ENCODE measurements at regions not wholly inside any gene's neighbourhood (a gene's known extent, or its start where the extent isn't known, plus 50 kb on each side); places are given as distances from the start of the nearest gene placed in this dataset.

DNA sequence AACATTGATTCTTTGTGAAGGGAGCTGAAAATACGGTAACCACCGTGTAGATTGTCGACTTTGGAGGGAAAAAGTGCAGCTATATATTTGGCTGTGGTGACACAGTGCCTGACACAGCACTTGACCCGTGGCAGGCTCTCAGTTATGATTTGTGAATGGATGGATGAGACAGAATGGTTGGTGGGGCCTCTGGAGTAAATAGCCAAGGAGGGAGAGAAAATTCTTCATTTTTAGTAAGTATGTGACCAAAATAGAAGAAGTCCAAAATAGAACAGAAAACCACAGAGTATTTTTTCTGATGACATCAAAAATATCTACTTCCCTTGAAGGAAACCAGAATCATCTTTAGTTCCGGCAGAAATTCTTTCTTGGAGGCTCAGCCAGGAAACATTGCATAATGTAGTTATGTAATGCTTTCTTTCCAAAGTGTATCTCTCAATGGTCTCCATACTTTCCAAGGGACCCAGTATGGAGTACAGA is 82.0 kb upstream of the WSCD2 start:
- TF ChIP-seq, protein P1, sequence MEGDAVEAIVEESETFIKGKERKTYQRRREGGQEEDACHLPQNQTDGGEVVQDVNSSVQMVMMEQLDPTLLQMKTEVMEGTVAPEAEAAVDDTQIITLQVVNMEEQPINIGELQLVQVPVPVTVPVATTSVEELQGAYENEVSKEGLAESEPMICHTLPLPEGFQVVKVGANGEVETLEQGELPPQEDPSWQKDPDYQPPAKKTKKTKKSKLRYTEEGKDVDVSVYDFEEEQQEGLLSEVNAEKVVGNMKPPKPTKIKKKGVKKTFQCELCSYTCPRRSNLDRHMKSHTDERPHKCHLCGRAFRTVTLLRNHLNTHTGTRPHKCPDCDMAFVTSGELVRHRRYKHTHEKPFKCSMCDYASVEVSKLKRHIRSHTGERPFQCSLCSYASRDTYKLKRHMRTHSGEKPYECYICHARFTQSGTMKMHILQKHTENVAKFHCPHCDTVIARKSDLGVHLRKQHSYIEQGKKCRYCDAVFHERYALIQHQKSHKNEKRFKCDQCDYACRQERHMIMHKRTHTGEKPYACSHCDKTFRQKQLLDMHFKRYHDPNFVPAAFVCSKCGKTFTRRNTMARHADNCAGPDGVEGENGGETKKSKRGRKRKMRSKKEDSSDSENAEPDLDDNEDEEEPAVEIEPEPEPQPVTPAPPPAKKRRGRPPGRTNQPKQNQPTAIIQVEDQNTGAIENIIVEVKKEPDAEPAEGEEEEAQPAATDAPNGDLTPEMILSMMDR (IDR thresholded peaks at IDR 0.05; ENCODE audit: unreplicated experiment): no peak
- Mint-ChIP-seq H3K4me3 (ENCODE audit: low read depth) (no peak overlapping the region), H3K27me3 (peaks cover 29% of the 10 kb centered on the region), H3K27ac (no peak overlapping the region), H3K4me1 (ENCODE audit: low read depth) (no peaks in the 10 kb centered on the region), H3K9me3 (ENCODE audit: low read depth) (no peaks in the 10 kb centered on the region), H3K36me3 (ENCODE audit: insufficient read depth) (no peaks in the 10 kb centered on the region)
- DNase-seq (ENCODE audit: low spot score, unreplicated experiment): no peak

- Mint-ChIP-seq H3K4me3 (ENCODE audit: low read depth) (no peak overlapping the region), H3K27ac (no peak overlapping the region), H3K9me3 (ENCODE audit: low read depth) (no peaks in the 10 kb centered on the region), H3K4me1 (ENCODE audit: low read depth) (no peaks in the 10 kb centered on the region), H3K27me3 (peaks cover 29% of the 10 kb centered on the region), H3K36me3 (ENCODE audit: insufficient read depth) (no peaks in the 10 kb centered on the region)
- TF ChIP-seq, protein P1 (IDR thresholded peaks at IDR 0.05; ENCODE audit: unreplicated experiment): no peak
- DNase-seq (ENCODE audit: low spot score, unreplicated experiment): no peak
These were observed 80.4 kb upstream of the WSCD2 start for GRCh38 chr12:108048686-108049085.

DNA sequence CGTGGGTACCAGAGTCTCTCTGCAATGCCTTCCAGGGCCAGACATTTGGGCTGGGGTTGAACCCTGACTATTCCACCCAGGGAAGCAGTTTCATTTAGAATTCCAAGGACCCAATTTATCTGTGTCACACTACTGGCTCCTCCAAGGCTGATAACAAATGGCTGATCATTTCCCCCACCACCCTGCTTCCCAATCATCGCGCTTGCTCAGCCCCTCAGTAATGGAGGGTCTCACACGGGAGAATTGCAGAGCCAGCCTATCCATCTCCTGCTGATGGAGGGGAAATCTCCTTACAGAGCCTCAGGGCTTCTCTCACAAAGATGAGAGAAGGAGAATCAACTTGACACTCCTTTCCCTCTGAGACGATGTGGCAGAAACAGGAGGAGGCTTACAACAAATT is 78.4 kb upstream of the WSCD2 start:
- Mint-ChIP-seq H3K36me3 (ENCODE audit: insufficient read depth) (no peaks in the 10 kb centered on the region), H3K4me1 (ENCODE audit: low read depth) (no peaks in the 10 kb centered on the region), H3K9me3 (ENCODE audit: low read depth) (no peaks in the 10 kb centered on the region), H3K27ac (no peak overlapping the region), H3K4me3 (ENCODE audit: low read depth) (no peak overlapping the region), H3K27me3 (peaks cover 28% of the 10 kb centered on the region)
- DNase-seq (ENCODE audit: low spot score, unreplicated experiment): no peak
- TF ChIP-seq, protein P1 (IDR thresholded peaks at IDR 0.05; ENCODE audit: unreplicated experiment): no peak

DNA sequence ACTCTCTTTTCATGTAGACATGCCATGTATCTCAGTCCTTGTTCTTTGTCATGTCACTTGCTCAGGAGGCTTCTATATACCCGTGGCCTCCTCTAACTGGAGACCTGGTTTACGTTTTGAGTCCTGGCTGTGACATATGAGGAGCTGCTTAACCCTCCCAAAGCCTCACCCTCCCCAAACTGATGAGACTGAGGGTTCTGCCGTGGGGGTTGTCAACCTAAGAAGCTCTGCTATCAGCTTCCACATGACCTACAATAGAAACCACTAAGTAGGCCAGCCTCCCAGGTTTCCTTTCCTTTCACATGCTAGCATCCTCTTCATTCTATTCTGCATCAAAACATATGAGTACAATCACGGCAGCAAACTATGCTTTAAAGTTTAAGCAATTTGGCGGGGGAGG is 76.8 kb upstream of the WSCD2 start:
- Mint-ChIP-seq H3K9me3 (ENCODE audit: low read depth) (no peaks in the 10 kb centered on the region), H3K4me3 (ENCODE audit: low read depth) (no peak overlapping the region), H3K27me3 (peaks cover 33% of the 10 kb centered on the region), H3K4me1 (ENCODE audit: low read depth) (no peaks in the 10 kb centered on the region), H3K36me3 (ENCODE audit: insufficient read depth) (no peaks in the 10 kb centered on the region), H3K27ac (no peak overlapping the region)
- TF ChIP-seq, protein P1 (IDR thresholded peaks at IDR 0.05; ENCODE audit: unreplicated experiment): no peak
- no peak for DNase-seq (ENCODE audit: low spot score, unreplicated experiment)

- TF ChIP-seq, protein P1 (IDR thresholded peaks at IDR 0.05; ENCODE audit: unreplicated experiment): no peak
These were observed 75.6 kb upstream of the WSCD2 start for GRCh38 chr12:108053512-108053911.

More at GRCh38 chr12:108053512-108053911, 75.6 kb upstream of the WSCD2 start:
- Mint-ChIP-seq H3K4me1 (ENCODE audit: low read depth) (no peaks in the 10 kb centered on the region), H3K36me3 (ENCODE audit: insufficient read depth) (no peaks in the 10 kb centered on the region), H3K27me3 (peaks cover 25% of the 10 kb centered on the region), H3K27ac (no peak overlapping the region), H3K9me3 (ENCODE audit: low read depth) (no peaks in the 10 kb centered on the region), H3K4me3 (ENCODE audit: low read depth) (no peak overlapping the region)
- no peak for DNase-seq (ENCODE audit: low spot score, unreplicated experiment)
